ENCODE measurements at regions not wholly inside any gene's neighbourhood (a gene's known extent, or its start where the extent isn't known, plus 50 kb on each side); places are given as distances from the start of the nearest gene placed in this dataset.

DNA sequence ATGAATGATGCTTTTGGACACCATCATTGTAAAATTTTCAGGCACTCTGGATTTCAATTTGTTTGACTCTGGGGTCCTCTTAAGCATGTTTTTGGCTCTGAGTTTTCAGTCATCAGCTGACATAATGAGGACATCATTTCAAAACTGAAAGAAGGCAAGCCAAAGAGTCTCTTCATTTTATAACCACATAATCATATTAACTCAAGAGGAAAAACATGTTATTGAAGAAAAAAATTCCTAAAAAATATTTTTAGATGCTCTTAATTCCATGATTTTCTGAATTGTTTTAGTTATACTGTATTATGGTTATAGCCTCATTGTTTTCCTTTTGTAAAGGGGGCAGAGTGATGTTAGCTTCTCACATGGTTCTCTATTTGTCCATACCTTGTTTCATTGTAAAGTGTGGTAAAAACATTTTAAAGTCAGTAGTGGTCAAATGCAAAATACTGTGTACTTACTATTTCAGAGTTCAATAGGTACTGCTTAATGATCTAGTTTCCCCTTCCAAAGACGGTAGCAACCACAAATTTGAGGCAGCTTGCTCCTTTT is 472.1 kb downstream of the DMRT2 start:
- Mint-ChIP-seq H3K4me1 (ENCODE audit: low read depth) (no peaks in the 10 kb centered on the region), H3K27me3 (no peaks in the 10 kb centered on the region), H3K9me3 (no peaks in the 10 kb centered on the region), H3K27ac (no peak overlapping the region), H3K36me3 (ENCODE audit: low read depth) (no peaks in the 10 kb centered on the region), H3K4me3 (no peak overlapping the region)
- H3K4me1 ChIP-seq (ENCODE audit: insufficient read depth, low read length): no peaks in the 10 kb centered on the region
- H3K36me3 ChIP-seq (ENCODE audit: insufficient read depth, low read length): no peaks in the 10 kb centered on the region
- ChIA-PET CTCF (no interaction called here), POLR2A (no interaction called here)
- TF ChIP-seq, protein P1, sequence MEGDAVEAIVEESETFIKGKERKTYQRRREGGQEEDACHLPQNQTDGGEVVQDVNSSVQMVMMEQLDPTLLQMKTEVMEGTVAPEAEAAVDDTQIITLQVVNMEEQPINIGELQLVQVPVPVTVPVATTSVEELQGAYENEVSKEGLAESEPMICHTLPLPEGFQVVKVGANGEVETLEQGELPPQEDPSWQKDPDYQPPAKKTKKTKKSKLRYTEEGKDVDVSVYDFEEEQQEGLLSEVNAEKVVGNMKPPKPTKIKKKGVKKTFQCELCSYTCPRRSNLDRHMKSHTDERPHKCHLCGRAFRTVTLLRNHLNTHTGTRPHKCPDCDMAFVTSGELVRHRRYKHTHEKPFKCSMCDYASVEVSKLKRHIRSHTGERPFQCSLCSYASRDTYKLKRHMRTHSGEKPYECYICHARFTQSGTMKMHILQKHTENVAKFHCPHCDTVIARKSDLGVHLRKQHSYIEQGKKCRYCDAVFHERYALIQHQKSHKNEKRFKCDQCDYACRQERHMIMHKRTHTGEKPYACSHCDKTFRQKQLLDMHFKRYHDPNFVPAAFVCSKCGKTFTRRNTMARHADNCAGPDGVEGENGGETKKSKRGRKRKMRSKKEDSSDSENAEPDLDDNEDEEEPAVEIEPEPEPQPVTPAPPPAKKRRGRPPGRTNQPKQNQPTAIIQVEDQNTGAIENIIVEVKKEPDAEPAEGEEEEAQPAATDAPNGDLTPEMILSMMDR (IDR thresholded peaks at IDR 0.05): no peak
- no peak overlapping the region for H3K27ac ChIP-seq (ENCODE audit: low read depth in 1 of 2, low read length in 2 of 2)
- intact Hi-C loops (cut with DNase I, micrococcal nuclease): no loop called here
- DNase-seq: no peak
- no peaks in the 10 kb centered on the region for H3K9me3 ChIP-seq (ENCODE audit: control insufficient read depth in 1 of 2, insufficient read depth in 1 of 2, low read length in 2 of 2)
- H3K4me3 ChIP-seq (ENCODE audit: low read length): no peak overlapping the region
- no peaks in the 10 kb centered on the region for H3K27me3 ChIP-seq (ENCODE audit: control insufficient read depth in 1 of 2, insufficient read depth in 2 of 2, low read length in 2 of 2)
- no peak for ATAC-seq (ENCODE audit: poor library complexity)

DNA sequence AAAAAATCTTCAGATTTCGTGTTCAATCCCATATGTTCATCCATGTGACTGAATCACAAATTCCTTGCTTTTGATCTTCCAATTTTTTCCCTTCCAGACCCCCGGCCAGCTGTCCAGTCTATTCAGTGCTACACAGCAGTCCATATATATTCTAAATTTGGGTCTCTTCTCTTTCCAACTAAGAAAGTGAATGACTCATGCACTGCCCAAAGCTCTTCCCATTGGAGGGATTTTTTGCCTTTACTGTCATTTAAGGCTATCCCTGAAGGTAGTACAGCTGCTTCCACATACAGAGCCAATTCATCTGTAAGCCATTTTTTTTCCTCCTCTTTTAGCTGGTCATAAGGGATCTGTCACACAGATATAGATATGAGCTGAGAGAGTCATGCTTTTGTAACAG is 478.3 kb downstream of the DMRT2 start:
- TF ChIP-seq, protein P1 (IDR thresholded peaks at IDR 0.05): no peak
- no peak overlapping the region for H3K4me3 ChIP-seq (ENCODE audit: low read length)
- H3K27me3 ChIP-seq (ENCODE audit: control insufficient read depth in 1 of 2, insufficient read depth in 2 of 2, low read length in 2 of 2): no peaks in the 10 kb centered on the region
- Mint-ChIP-seq H3K27ac (no peak overlapping the region), H3K9me3 (no peaks in the 10 kb centered on the region), H3K36me3 (ENCODE audit: low read depth) (no peaks in the 10 kb centered on the region), H3K4me1 (ENCODE audit: low read depth) (no peaks in the 10 kb centered on the region), H3K4me3 (no peak overlapping the region), H3K27me3 (no peaks in the 10 kb centered on the region)
- DNase-seq: no peak
- intact Hi-C loops (cut with DNase I, micrococcal nuclease): no loop called here
- no peaks in the 10 kb centered on the region for H3K4me1 ChIP-seq (ENCODE audit: insufficient read depth, low read length)
- no peaks in the 10 kb centered on the region for H3K9me3 ChIP-seq (ENCODE audit: control insufficient read depth in 1 of 2, insufficient read depth in 1 of 2, low read length in 2 of 2)
- ChIA-PET CTCF (no interaction called here), POLR2A (no interaction called here)
- no peak for ATAC-seq (ENCODE audit: poor library complexity)
- no peak overlapping the region for H3K27ac ChIP-seq (ENCODE audit: low read depth in 1 of 2, low read length in 2 of 2)
- no peaks in the 10 kb centered on the region for H3K36me3 ChIP-seq (ENCODE audit: insufficient read depth, low read length)

DNA sequence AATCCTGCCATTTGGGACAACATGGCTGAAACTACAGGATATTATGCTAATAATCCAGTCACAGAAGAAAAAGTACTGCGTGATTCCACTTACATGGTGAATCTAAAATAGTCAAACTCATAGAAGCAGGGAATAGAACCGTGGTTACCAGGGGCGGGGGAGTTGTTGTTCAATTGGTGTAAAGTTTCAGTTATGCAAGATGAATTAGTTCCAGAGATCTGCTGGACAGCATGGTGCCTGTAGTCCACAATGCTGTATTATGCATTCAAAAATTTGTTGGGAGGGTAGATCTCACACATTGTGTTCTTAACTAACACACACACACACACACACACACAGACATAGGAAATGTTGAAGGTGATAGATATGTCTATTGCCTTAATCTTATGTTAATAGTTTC is 480.5 kb downstream of the DMRT2 start:
- H3K27ac ChIP-seq (ENCODE audit: low read depth in 1 of 2, low read length in 2 of 2): no peak overlapping the region
- Mint-ChIP-seq H3K27ac (no peak overlapping the region), H3K9me3 (no peaks in the 10 kb centered on the region), H3K27me3 (no peaks in the 10 kb centered on the region), H3K36me3 (ENCODE audit: low read depth) (no peaks in the 10 kb centered on the region), H3K4me3 (no peak overlapping the region), H3K4me1 (ENCODE audit: low read depth) (no peaks in the 10 kb centered on the region)
- no peaks in the 10 kb centered on the region for H3K36me3 ChIP-seq (ENCODE audit: insufficient read depth, low read length)
- DNase-seq (no peak), ATAC-seq (ENCODE audit: poor library complexity) (no peak)
- ChIA-PET POLR2A (no interaction called here), CTCF (no interaction called here)
- H3K9me3 ChIP-seq (ENCODE audit: control insufficient read depth in 1 of 2, insufficient read depth in 1 of 2, low read length in 2 of 2): no peaks in the 10 kb centered on the region
- no peaks in the 10 kb centered on the region for H3K4me1 ChIP-seq (ENCODE audit: insufficient read depth, low read length)
- H3K4me3 ChIP-seq (ENCODE audit: low read length): no peak overlapping the region
- H3K27me3 ChIP-seq (ENCODE audit: control insufficient read depth in 1 of 2, insufficient read depth in 2 of 2, low read length in 2 of 2): no peaks in the 10 kb centered on the region
- intact Hi-C loops (cut with DNase I, micrococcal nuclease): no loop called here
- TF ChIP-seq, protein P1 (IDR thresholded peaks at IDR 0.05): no peak
